Activated T-helper 2 cell treated with anti-CD3 and anti-CD28 coated beads, Interferon-gamma antibody, Interleukin-2, Interleukin-4, amounts not matched to agents 10 μg/mL and 5 μg/mL and 100 μg/mL, durations not matched to agents 14 hours and 24 hours and 36 hours (primary cell): ENCODE measurements at regions not wholly inside any gene's neighbourhood (a gene's known extent, or its start where the extent isn't known, plus 50 kb on each side); places are given as distances from the start of the nearest gene placed in this dataset.

ENCODE experiments used
- DNase-seq: peaks from one replicate; pipeline ENCODE4 v3.0.0; 2021; ENCODE audit warnings: low spot score
- H3K27ac Mint-ChIP-seq: one replicate; pipeline ENCODE4 v1.8.0; 2021; ENCODE audit warnings: mixed read lengths
- H3K27me3 Mint-ChIP-seq: one replicate; pipeline ENCODE4 v1.8.0; 2021; ENCODE audit warnings: low read depth, mixed read lengths
- H3K36me3 Mint-ChIP-seq: one replicate; pipeline ENCODE4 v1.8.0; 2021; ENCODE audit warnings: low read depth, mixed read lengths
- H3K4me1 Mint-ChIP-seq: one replicate; pipeline ENCODE4 v1.8.0; 2021; ENCODE audit warnings: low read depth, mixed read lengths
- H3K4me3 Mint-ChIP-seq: one replicate; pipeline ENCODE4 v1.8.0; 2021; ENCODE audit warnings: low read depth, mild to moderate bottlenecking, moderate library complexity, mixed read lengths
- H3K9me3 Mint-ChIP-seq: one replicate; pipeline ENCODE4 v1.8.0; 2021; ENCODE audit warnings: mixed read lengths
- intact Hi-C: fragments of 100-400 bp; cut with micrococcal nuclease; formaldehyde crosslinking; loops from one replicate; pipeline ENCODE4 v1.15.1; 2023

DNA sequence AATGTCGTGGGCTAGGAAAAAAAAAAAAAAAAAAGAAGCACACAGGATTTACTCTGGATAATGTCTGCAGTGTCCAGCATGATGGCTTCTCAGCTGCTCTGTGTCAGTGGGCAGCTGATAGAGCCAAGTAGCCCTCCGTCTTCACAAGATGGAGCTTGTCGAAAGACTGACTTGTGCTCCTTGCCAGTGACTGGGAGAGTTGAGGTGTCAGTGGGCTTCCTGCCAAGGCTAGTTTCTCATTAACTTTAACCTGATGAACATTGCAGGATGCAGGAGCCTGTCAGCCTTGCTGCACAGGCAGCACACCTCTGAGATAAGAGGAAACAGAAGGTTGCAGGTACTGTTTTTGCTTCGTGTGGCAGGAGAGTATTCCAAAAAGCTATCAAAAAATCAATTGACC lies 171.4 kb upstream of the SGCD start:
- no peak overlapping the region for H3K4me3 Mint-ChIP-seq
- H3K27me3 Mint-ChIP-seq = no peaks in the 10 kb centered on the region
- no peak for DNase-seq
- H3K27ac Mint-ChIP-seq = no peak overlapping the region
- H3K9me3 Mint-ChIP-seq = no peaks in the 10 kb centered on the region
- intact Hi-C loops = no loop called here
- H3K4me1 Mint-ChIP-seq = no peaks in the 10 kb centered on the region
- H3K36me3 Mint-ChIP-seq = no peaks in the 10 kb centered on the region

DNA sequence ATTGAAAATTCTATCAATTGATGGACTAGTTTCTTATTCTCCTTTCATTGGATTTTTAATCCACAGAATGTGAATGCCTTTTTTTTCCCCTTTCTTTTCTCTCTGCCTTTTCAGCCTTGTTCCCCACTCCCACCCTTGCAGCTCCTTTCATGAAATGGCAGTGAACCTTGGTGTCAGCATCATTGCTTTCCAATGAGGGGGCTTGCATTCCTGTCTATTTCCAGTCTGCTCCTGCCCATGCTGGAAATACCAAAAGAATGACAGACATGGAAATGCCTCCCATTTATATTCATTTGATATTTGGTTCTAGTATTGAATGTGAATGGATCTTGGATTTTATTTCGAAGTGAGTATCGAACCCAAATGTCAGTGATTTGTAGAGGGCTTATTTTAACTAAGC lies 162.7 kb upstream of the SGCD start:
- no peak overlapping the region for H3K27ac Mint-ChIP-seq
- intact Hi-C loops = loop anchor here (10.0 kb wide), 1 partner anchor 970 kb away; no protein-coding TSS in a partner anchor

DNA sequence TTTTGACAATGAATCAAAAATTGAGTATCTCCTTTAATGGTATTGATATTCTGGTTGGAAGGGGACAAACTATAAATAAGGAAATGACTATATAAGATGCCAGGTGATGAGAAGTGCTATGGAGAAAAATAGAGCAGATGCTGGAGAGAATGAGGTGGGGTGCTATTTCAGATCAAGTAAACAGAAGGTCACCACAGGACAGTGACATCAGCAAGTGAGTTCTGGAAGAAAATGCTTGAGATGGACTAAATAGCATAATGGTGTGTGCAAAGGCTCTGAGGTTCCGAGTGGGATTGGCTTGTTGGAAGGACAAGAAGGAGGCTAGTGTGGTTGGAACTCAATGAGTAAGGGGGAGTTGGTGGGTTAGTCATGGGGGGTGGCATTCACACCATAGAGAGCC lies 157.5 kb upstream of the SGCD start:
- Mint-ChIP-seq H3K4me1 (no peaks in the 10 kb centered on the region), H3K4me3 (no peak overlapping the region), H3K27me3 (no peaks in the 10 kb centered on the region), H3K27ac (no peak overlapping the region), H3K9me3 (no peaks in the 10 kb centered on the region), H3K36me3 (no peaks in the 10 kb centered on the region)
- DNase-seq = no peak
- intact Hi-C loops = loop anchor here (10.0 kb wide), 1 partner anchor 965 kb away; no protein-coding TSS in a partner anchor

More for the DNA sequence above, 162.7 kb upstream of the SGCD start:
- Mint-ChIP-seq H3K27me3 (no peaks in the 10 kb centered on the region), H3K4me1 (no peaks in the 10 kb centered on the region), H3K36me3 (no peaks in the 10 kb centered on the region), H3K9me3 (no peaks in the 10 kb centered on the region), H3K4me3 (no peak overlapping the region)
- DNase-seq = no peak

DNA sequence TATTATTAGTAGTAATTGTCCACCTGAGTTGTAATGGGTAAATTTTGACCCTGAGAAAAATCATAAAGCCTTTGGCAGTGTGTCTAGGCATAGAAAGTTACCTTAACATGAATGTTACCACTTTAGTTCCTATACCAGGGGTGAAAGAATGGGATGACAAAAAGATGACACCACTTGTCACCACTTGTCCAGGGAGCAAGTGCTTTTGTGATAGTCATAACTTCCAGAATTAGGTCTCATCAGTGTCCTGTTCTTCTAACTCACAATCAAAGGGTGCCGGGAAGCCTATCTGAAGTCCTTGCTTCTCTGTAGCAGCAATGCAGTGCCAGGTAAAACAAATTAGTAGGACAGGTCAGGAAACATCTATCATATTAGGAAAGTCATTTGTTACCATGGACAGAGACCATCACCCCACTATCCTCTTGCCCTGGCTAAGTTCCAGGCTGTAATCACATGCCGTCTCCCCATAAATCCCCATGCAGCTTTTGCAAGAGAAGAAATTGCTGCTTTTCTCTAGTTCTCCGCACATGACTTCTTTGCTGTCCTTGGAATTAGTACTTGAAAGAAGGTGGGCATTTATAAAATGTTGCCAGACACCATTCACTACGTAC lies 156.5 kb upstream of the SGCD start:
- no peak for DNase-seq
- Mint-ChIP-seq H3K27me3 (no peaks in the 10 kb centered on the region), H3K36me3 (no peaks in the 10 kb centered on the region), H3K4me3 (no peak overlapping the region), H3K9me3 (no peaks in the 10 kb centered on the region), H3K27ac (no peak overlapping the region), H3K4me1 (no peaks in the 10 kb centered on the region)
- intact Hi-C loops = no loop called here

DNA sequence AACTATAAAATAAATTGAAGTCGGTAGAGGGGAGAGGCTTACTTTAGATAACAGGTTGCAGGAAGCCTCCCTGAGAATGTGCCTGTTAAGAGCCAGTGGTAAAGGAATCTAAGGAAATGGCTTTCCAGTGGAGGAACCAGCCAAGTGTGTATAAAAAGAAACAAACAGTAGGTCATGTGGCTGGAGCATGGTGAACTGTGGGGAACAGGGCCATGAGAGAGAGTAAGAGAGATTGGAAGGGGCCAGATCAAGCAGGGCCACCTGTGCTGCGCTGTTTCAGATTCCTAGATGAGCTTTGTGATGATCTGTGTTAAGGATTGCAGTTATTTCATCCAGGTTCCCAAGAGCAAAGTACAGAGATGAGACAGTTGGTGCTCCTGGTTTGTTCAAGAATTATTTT lies 152.7 kb upstream of the SGCD start:
- no peaks in the 10 kb centered on the region for H3K27me3 Mint-ChIP-seq
- H3K4me3 Mint-ChIP-seq = no peak overlapping the region

DNA sequence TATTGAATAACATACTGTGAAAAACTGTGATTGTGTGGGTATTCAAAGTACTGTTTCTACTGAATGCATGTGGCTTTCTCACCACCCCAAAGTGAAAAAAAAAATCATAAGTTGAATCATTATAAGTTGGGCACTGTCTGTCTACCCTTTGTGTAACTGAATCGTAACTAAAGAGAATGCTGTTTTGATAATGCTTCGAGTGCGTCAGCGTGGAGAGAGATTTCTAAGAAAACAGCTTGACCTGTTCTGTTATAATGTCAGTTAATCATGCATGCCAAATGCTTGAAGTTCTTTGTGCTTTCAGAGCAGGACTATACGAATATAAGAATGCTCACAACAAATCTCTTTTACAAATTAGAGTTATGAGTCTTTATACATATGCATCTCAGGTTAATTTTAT lies 148.8 kb upstream of the SGCD start:
- intact Hi-C loops = no loop called here
- Mint-ChIP-seq H3K36me3 (no peaks in the 10 kb centered on the region), H3K4me1 (no peaks in the 10 kb centered on the region), H3K27me3 (no peaks in the 10 kb centered on the region), H3K27ac (no peak overlapping the region), H3K9me3 (no peaks in the 10 kb centered on the region), H3K4me3 (no peak overlapping the region)
- no peak for DNase-seq

More for the DNA sequence above, 152.7 kb upstream of the SGCD start:
- Mint-ChIP-seq H3K27ac (no peak overlapping the region), H3K9me3 (no peaks in the 10 kb centered on the region), H3K4me1 (no peaks in the 10 kb centered on the region), H3K36me3 (no peaks in the 10 kb centered on the region)
- intact Hi-C loops = no loop called here
- no peak for DNase-seq

DNA sequence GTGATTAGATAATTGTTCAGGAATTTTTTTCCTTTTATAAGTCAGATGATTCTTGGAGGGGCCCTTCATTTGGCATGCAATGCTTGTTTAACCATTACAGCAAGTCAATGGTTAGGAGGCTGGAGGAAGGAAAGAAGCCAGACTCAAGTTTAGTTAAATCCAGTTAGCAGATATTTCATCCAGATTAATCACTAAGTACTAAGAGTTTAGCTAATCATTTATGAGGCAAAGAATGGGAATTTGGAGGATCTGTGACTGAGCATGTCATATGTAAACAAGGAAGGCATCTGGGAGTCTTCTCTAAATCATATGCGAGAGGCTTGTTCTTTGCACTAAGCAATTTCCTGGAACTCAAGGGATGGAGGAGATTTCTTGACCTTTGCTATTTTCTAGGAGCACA lies 145.3 kb upstream of the SGCD start:
- H3K27me3 Mint-ChIP-seq = no peaks in the 10 kb centered on the region
- H3K27ac Mint-ChIP-seq = no peak overlapping the region
- H3K36me3 Mint-ChIP-seq = no peaks in the 10 kb centered on the region
- H3K4me3 Mint-ChIP-seq = no peak overlapping the region
- intact Hi-C loops = no loop called here
- H3K4me1 Mint-ChIP-seq = no peaks in the 10 kb centered on the region
- DNase-seq = no peak
- no peaks in the 10 kb centered on the region for H3K9me3 Mint-ChIP-seq

DNA sequence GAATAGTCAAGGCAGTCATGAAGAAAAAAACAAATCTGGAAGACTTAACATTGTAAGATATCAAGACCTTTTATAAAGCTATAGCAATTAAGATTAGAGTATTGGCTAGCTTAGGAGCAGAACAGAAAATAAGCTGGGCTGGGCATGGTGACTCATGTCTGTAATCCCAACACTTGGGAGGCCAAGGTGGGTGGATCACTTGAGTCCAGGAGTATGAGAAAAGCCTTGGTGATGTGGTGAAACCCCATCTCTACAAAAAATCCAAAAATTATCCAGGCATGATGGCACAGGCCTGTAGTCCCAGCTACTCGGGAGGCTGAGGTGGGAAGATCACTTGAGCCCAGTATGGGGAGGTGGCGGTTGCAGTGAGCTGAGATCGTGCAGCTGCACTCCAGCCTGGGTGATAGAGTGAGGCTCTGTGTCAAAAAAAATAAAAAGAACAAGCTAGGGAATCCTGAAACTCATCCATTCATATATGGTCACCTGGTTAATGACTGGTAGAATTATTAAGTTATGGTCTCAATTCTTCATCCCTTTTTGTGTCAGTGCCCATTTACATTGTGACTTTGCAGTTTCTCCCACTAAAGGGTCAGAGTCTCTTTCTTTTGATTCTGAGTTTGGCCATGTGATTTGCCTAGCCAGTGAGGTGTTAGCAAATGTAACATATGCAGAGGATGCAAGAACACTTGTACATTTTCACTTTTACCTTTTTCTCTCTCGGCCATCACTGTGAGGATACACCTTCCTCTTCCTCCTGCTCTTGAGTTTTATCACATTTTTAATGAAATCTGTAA lies 144.6 kb upstream of the SGCD start:
- Mint-ChIP-seq H3K4me1 (no peaks in the 10 kb centered on the region), H3K27me3 (no peaks in the 10 kb centered on the region), H3K9me3 (no peaks in the 10 kb centered on the region), H3K27ac (no peak overlapping the region), H3K36me3 (no peaks in the 10 kb centered on the region), H3K4me3 (no peak overlapping the region)
- intact Hi-C loops = no loop called here
- DNase-seq = no peak

DNA sequence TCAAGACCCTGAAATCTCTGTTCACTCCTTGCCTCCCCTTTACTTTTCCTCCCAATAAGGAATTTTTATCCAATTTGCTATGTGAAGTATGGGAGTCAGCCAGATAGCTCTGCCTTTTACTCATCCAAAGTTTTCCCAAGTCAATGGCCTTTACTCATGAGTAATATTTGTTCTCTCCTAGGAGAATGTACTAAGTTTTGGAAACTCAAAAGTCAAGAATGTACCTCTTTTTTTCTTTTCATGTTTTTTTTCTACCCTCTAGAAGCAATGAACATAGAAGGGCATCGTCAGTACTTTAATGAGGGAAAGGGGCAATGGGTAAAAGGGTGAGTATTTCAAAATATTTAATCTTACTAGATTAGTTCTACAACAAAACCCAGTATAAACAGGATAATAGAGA lies 140.2 kb upstream of the SGCD start:
- Mint-ChIP-seq H3K4me1 (no peaks in the 10 kb centered on the region), H3K9me3 (no peaks in the 10 kb centered on the region), H3K36me3 (no peaks in the 10 kb centered on the region), H3K27ac (no peak overlapping the region), H3K27me3 (no peaks in the 10 kb centered on the region), H3K4me3 (no peak overlapping the region)
- intact Hi-C loops = no loop called here
- no peak for DNase-seq

DNA sequence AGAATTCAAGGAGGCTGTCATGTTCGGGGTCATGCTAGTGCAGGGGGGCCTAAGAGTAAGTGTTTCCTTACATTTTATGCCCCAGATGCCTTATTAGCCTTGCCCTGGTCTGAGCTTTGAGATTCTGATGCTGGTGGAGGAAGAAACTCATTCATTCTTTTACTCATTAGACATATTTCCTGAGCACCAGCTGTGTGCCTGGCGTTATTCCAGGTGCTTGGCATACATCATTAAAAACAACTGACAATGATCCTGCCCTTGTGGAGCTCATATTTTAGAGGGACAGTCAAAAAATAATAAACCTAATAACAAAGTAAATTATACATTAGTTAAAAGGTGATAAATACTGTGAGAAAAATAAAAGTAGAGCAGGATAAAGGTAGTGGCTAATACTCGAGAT lies 138.9 kb upstream of the SGCD start:
- no peaks in the 10 kb centered on the region for H3K4me1 Mint-ChIP-seq

DNA sequence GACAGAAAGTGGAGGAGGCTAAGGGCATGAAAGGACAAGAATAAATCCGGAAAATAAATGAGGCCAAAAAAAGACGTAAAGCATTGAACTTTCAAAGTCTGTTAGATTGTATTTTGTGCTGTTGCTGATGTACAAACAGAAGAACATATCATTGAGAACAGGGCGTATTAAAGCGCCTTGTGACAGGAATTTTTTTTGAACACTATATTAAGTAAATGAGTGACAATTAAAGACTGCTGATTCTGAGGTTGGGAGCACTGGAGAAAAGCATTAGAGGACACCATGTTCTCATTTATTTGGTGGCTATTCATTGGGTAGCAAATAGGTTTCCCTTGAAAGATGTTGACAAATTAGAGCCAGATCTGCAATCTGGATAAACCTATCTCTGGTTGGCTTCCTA lies 137.3 kb upstream of the SGCD start:
- no peaks in the 10 kb centered on the region for H3K4me1 Mint-ChIP-seq
- H3K27ac Mint-ChIP-seq = no peak overlapping the region
- intact Hi-C loops = no loop called here
- no peaks in the 10 kb centered on the region for H3K36me3 Mint-ChIP-seq
- no peak for DNase-seq
- H3K9me3 Mint-ChIP-seq = no peaks in the 10 kb centered on the region
- H3K27me3 Mint-ChIP-seq = no peaks in the 10 kb centered on the region
- no peak overlapping the region for H3K4me3 Mint-ChIP-seq

More for the DNA sequence above, 138.9 kb upstream of the SGCD start:
- Mint-ChIP-seq H3K27ac (no peak overlapping the region), H3K9me3 (no peaks in the 10 kb centered on the region), H3K4me3 (no peak overlapping the region), H3K27me3 (no peaks in the 10 kb centered on the region), H3K36me3 (no peaks in the 10 kb centered on the region)
- DNase-seq = no peak
- intact Hi-C loops = no loop called here

DNA sequence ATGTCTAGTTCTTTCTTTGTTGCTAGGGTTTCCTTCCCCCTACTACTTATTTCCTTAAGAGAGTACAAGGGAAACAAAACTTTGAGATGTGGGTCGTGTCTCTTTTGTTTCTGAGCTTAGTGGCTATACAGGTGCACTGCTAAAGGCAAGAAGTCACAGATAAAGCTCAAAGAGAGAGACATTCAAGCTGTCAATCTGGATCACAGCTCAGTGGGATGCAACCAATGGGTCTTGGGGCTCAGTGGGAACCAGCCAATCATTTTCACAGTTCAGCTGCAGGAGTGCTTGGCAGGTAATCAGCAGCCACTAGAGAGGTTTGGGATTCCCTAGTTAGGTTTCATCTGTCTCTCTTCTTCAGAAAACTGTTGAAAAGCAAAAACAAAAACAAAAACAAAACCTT lies 135.4 kb upstream of the SGCD start:
- DNase-seq = no peak
- intact Hi-C loops = no loop called here
- no peaks in the 10 kb centered on the region for H3K36me3 Mint-ChIP-seq
- H3K27me3 Mint-ChIP-seq = no peaks in the 10 kb centered on the region
- no peak overlapping the region for H3K4me3 Mint-ChIP-seq
- H3K9me3 Mint-ChIP-seq = no peaks in the 10 kb centered on the region
- H3K4me1 Mint-ChIP-seq = no peaks in the 10 kb centered on the region
- H3K27ac Mint-ChIP-seq = no peak overlapping the region

DNA sequence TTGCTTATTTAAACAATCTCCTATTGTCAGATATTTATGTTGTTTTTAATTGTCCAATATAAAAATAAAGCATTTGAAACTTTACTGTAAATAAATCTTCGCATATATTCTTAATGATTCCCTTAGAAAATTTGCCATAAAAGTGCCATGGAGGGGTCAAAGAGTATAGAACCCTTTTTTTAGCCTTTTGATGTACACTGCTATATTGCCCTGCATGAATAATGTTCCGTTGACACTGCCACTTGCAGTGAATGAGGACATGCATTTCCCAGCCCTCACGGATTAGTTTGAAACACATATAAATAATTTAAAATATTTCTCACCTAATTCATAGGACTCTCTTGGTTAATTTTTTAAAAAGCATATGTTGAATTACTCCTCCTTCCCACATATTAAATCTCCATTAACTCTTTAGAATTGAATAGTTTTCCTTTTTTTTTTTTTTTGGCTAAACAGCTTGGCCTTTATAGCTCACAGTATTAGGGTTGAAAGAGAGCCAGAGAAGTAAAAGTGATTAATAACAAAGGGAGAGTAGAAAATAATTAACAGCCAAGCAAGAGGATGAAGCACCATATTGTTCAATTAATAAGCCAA lies 129.8 kb upstream of the SGCD start:
- intact Hi-C loops = no loop called here
- no peak overlapping the region for H3K27ac Mint-ChIP-seq
- no peaks in the 10 kb centered on the region for H3K9me3 Mint-ChIP-seq
- no peaks in the 10 kb centered on the region for H3K36me3 Mint-ChIP-seq
- H3K4me3 Mint-ChIP-seq = no peak overlapping the region
- DNase-seq = no peak
- H3K4me1 Mint-ChIP-seq = no peaks in the 10 kb centered on the region
- no peaks in the 10 kb centered on the region for H3K27me3 Mint-ChIP-seq
